Fibroblast of lung (primary cell): ENCODE measurements at regions not wholly inside any gene's neighbourhood (a gene's known extent, or its start where the extent isn't known, plus 50 kb on each side); places are given as distances from the start of the nearest gene placed in this dataset.

Experiments
- EZH2 ChIP-seq: IDR thresholded peaks from 2 replicates; pipeline ENCODE4 v1.5.1; 2012; ENCODE audit warnings: low read length, control low read depth, mild to moderate bottlenecking; ENCODE audit errors: missing control alignments
- TF ChIP-seq, protein P1 (sequence below), 2 donors: IDR thresholded peaks in 1 of 2; conservative IDR thresholded peaks in 1 of 2; 1 replicate in 1 of 2; 2 replicates in 1 of 2; pipeline ENCODE4 v1.5.1; 2011 to 2012; ENCODE audit warnings: low read length in 2 of 2, control low read depth in 1 of 2, inconsistent platforms in 1 of 2, low read depth in 1 of 2, mild to moderate bottlenecking in 1 of 2

DNA sequence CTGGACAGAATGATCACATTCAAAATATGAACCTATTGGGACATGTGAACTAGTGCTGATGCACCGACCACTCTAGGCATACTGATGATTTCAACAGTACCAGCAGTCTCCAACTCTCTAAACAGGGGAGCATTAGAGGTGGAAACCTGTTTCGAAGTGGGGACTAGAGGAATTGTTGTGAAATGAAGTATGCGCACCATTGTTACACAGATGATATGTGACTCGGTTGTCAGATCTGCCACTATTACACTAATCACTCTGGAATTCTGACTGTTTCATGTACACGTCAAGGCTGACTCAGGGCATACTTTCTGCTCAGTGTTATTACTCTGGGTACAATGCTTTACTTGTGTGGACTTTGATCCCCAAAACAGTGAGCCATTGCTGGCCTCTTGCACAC is 198.2 kb upstream of the UBE2E2 start:
- TF ChIP-seq, protein P1, sequence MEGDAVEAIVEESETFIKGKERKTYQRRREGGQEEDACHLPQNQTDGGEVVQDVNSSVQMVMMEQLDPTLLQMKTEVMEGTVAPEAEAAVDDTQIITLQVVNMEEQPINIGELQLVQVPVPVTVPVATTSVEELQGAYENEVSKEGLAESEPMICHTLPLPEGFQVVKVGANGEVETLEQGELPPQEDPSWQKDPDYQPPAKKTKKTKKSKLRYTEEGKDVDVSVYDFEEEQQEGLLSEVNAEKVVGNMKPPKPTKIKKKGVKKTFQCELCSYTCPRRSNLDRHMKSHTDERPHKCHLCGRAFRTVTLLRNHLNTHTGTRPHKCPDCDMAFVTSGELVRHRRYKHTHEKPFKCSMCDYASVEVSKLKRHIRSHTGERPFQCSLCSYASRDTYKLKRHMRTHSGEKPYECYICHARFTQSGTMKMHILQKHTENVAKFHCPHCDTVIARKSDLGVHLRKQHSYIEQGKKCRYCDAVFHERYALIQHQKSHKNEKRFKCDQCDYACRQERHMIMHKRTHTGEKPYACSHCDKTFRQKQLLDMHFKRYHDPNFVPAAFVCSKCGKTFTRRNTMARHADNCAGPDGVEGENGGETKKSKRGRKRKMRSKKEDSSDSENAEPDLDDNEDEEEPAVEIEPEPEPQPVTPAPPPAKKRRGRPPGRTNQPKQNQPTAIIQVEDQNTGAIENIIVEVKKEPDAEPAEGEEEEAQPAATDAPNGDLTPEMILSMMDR (conservative IDR thresholded peaks at IDR 0.05 in 1 of 2, IDR thresholded peaks at IDR 0.05 in 1 of 2; ENCODE audit: low read depth in 1 of 2, low read length in 2 of 2), result no peak
- TF ChIP-seq EZH2, result no peak
